ENCODE measurements at regions not wholly inside any gene's neighbourhood (a gene's known extent, or its start where the extent isn't known, plus 50 kb on each side); places are given as distances from the start of the nearest gene placed in this dataset.

DNA sequence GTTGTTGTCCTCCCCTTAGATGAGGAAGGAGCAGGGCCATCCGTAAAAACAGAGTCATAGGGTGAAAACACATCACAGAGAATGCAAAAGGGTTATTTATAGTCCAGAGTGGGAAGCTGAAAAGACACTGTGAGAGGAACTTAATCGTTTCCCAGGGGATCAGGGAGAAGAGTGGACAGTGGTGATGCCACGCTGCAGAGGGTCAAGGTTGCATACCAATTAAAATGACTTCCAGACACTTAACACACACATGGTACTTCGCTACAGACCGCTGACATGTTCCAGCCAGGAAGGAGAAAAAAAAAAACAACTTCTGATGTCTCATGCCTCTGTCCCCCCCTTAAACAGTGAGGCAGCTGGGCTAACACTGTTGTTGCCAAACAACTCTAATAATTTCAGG, 713.8 kb upstream of the RBFOX1 start:
- TF ChIP-seq, protein P1, sequence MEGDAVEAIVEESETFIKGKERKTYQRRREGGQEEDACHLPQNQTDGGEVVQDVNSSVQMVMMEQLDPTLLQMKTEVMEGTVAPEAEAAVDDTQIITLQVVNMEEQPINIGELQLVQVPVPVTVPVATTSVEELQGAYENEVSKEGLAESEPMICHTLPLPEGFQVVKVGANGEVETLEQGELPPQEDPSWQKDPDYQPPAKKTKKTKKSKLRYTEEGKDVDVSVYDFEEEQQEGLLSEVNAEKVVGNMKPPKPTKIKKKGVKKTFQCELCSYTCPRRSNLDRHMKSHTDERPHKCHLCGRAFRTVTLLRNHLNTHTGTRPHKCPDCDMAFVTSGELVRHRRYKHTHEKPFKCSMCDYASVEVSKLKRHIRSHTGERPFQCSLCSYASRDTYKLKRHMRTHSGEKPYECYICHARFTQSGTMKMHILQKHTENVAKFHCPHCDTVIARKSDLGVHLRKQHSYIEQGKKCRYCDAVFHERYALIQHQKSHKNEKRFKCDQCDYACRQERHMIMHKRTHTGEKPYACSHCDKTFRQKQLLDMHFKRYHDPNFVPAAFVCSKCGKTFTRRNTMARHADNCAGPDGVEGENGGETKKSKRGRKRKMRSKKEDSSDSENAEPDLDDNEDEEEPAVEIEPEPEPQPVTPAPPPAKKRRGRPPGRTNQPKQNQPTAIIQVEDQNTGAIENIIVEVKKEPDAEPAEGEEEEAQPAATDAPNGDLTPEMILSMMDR (IDR thresholded peaks at IDR 0.05; ENCODE audit: insufficient read depth, low read depth, low read length): no peak
- no peak for DNase-seq (ENCODE audit: low read depth)
- no peak overlapping the region for H3K4me3 ChIP-seq (ENCODE audit: low read depth, low read length)

DNA sequence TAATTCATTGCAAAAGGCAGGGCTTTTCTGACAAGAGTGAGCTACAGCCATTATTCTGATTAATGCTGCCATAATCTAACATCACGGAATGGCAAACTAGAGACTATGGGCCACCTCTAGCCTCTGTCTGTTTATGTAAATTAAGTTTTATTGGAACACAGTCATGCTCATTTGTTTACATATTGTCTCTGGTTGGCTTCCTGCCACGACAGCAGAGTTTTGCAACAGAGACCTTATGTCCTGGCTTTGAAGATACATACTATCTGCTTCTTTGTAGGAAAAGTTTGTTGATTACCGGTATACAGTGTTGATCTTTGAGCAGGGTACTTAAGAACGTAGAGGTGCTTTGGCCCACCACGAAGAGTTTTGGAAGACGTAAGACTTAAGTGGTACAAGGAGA, 715.9 kb upstream of the RBFOX1 start:
- DNase-seq (ENCODE audit: low read depth): no peak
- TF ChIP-seq, protein P1 (IDR thresholded peaks at IDR 0.05; ENCODE audit: insufficient read depth, low read depth, low read length): no peak
- no peak overlapping the region for H3K4me3 ChIP-seq (ENCODE audit: low read depth, low read length)

- H3K4me3 ChIP-seq (ENCODE audit: low read depth, low read length): no peak overlapping the region
- DNase-seq (ENCODE audit: low read depth): no peak
- TF ChIP-seq, protein P1 (IDR thresholded peaks at IDR 0.05; ENCODE audit: insufficient read depth, low read depth, low read length): no peak
Measured at GRCh38 chr16:6615636-6616035, 717.0 kb upstream of the RBFOX1 start.

DNA sequence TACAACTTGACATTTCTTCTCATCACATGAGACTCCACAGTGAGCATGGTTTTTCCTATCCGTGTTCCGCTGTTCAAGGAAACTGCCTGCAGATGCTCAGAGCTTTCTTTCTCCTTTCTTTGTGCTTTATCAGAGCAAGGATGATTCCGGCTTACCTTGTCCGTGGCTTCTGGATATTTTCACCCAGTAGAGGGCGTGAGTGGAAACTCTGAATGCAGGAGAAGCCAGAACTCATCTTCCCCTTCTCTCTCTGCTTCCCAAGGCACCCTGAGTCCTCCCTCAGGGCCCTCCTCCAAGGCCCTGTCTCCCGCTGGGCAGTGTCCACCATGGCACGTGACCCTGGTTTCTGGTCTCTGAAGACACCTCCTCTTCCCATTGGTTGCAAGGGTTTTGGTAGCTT, 721.1 kb upstream of the RBFOX1 start:
- DNase-seq (ENCODE audit: low read depth): no peak
- H3K4me3 ChIP-seq (ENCODE audit: low read depth, low read length): no peak overlapping the region
- TF ChIP-seq, protein P1 (IDR thresholded peaks at IDR 0.05; ENCODE audit: insufficient read depth, low read depth, low read length): no peak

DNA sequence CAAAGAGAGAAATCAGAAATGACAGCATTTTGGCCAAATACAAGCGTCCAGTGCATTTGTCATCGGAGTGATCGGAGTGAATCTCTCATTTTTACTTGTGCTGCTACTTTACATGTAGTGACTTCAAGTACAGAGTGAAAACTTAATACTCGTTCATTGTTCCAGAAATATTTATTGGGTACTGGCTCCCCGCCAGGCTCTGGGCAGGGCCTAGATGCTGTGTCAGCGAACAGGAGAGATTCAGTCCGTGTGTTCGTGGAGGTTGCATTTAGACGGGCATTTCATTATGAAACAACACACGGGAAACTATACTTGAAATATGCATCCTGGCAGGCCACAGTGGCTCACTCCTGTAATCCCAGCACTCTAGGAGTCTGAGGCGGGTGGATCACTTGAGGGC, 727.2 kb upstream of the RBFOX1 start:
- H3K4me3 ChIP-seq (ENCODE audit: low read depth, low read length): no peak overlapping the region
- TF ChIP-seq, protein P1 (IDR thresholded peaks at IDR 0.05; ENCODE audit: insufficient read depth, low read depth, low read length): no peak
- no peak for DNase-seq (ENCODE audit: low read depth)

DNA sequence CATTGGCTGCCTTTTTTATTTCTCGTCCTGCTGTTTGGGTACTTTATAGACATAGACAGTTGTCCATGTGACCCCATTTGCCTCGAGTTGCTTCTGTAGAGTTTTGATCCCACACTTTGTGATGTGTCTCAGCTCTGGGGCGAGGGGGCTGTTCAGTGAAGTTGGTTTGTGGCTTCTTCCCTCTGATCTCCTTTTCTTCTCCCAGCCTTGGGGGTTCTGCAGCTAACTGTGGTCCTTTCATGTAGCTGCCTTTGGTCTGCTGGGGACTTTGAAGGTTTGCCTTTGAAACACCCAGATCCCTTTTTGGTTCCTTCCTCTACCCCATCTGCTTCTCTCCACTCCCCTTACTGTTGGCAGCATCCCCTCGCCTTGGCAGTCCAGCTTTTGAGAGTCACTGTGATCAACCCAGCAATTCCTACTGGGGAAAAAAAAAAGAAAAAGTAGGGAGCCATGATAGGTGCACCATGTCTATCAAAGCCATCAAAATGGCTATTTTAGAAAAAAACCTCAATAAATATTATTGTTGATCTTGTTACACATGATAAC, 728.8 kb upstream of the RBFOX1 start:
- H3K4me3 ChIP-seq (ENCODE audit: low read depth, low read length): no peak overlapping the region
- DNase-seq (ENCODE audit: low read depth): no peak
- TF ChIP-seq, protein P1 (IDR thresholded peaks at IDR 0.05; ENCODE audit: insufficient read depth, low read depth, low read length): no peak

- DNase-seq (ENCODE audit: low read depth): no peak
- TF ChIP-seq, protein P1 (IDR thresholded peaks at IDR 0.05; ENCODE audit: insufficient read depth, low read depth, low read length): no peak
- no peak overlapping the region for H3K4me3 ChIP-seq (ENCODE audit: low read depth, low read length)
Measured at GRCh38 chr16:6602405-6602804, 730.2 kb upstream of the RBFOX1 start.

Data from fibroblast of villous mesenchyme (primary cell).